GM19193 (cell line): ENCODE measurements at regions not wholly inside any gene's neighbourhood (a gene's known extent, or its start where the extent isn't known, plus 50 kb on each side); places are given as distances from the start of the nearest gene placed in this dataset.

Experiments
- POLR2A ChIP-seq: IDR thresholded peaks from 4 replicates; pipeline ENCODE4 v1.6.1; 2011; ENCODE audit not compliant: insufficient read depth, insufficient read length; ENCODE audit errors: extremely low read depth

DNA sequence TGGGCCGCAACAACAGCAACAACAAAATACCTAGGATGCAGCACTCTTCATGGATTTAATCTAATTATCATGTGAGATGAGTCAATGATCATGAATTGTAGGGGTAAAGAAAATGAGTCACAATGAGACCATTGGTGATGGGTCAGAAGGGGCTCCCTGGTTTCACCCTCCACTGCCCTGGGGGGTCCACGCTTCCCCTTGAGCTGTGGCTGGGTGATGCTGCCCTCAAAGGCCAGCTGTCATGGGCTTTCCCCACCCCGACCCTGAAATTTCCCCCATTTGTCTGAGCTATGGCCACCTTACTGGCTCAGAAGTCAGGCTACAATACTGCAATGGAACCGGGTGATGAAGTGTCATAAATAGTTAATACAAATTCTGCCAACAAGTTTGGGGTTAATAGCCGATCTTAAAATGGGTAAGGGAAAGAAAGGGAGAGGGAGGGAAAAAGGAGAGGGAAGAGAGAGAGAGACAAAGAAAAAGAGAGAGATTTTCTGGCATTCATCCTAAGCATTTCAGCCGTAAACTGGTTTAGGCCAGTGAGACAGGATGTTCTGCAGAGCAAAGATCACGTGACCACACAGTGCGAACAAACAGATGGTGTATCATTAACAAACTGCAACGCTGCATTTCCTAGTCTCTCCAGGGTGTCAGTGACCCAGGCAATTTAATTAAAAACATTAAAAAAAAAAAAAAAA lies 143.4 kb upstream of the ERRFI1 start:
- TF ChIP-seq POLR2A = peak; percentile 36

- TF ChIP-seq POLR2A = no peak
Observed at GRCh38 chr1:8167936-8168335, 141.8 kb upstream of the ERRFI1 start.

GRCh38 chr1:8166406-8166805 lies 140.3 kb upstream of the ERRFI1 start:
- no peak for TF ChIP-seq POLR2A

- no peak for TF ChIP-seq POLR2A
Observed at GRCh38 chr1:8165595-8166360, 139.7 kb upstream of the ERRFI1 start.

- TF ChIP-seq POLR2A = no peak
Observed at GRCh38 chr1:8164670-8165069, 138.6 kb upstream of the ERRFI1 start.

GRCh38 chr1:8163039-8163438 lies 136.9 kb upstream of the ERRFI1 start:
- TF ChIP-seq POLR2A = no peak

GRCh38 chr1:8162168-8162567 lies 136.1 kb upstream of the ERRFI1 start:
- TF ChIP-seq POLR2A = no peak

GRCh38 chr1:8161546-8162105 lies 135.5 kb upstream of the ERRFI1 start:
- no peak for TF ChIP-seq POLR2A

DNA sequence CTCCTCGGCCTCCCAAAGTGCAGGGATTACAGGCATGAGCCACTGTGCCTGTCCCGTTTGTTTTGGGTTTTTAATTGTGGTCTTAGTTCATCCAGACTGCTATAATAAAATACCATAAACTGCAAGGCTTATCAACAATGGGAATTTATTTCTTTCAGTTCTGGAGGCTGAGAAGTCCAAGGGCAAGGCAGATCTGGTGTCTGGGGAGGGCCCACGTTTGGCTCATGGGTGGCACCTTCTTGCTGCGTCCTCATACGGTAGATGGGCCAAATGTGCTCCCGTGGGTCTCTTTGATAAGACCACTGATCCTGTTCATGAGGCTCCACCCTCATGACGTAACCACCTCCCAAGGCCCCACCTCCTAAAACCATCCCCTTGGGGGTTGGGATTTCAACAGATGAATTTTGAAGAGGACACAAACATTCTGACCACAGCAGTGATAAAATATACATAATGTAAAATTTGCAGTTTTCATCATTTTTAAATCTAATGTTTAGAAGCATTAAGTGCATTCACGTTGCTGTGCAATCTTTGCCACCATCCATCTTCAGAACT lies 133.4 kb upstream of the ERRFI1 start:
- TF ChIP-seq POLR2A = no peak

DNA sequence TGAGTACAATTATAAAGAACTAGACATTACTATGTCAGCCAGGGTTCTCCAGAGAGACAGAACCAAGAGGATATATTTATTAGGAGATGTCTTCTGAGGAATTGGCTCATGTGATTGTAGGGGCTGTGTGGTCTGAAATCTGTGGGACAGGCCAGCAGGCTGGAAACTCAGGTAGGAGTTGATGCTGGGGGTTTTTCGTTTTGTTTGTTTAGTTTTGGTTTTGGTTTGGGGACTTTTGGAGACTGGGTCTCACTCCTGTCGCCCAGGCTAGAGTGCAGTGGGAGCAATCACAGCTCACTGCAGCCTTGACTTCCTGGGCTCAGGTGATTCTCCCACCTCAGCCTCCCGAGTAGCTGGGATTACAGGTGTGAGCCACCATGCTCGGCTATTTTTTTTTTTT lies 132.9 kb upstream of the ERRFI1 start:
- no peak for TF ChIP-seq POLR2A

DNA sequence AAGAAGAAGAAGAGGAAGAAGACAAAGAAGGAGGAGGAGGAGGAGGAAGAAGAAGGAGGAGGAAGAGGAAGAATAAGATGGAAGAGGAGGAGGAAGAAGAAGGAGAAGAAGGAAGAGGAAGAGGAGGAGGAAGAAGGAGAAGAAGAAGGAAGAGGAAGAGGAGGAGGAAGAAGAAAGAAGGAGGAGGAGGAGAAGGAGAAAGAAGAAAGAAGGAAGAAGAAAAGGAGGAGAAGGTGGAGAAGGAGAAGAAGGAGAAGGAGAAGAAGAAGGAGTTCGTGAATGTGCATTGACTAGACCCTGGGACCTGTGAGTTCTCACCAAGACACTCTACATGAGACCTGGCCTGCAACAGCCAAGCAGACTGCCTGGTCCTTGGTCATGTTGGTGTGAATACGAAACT lies 131.7 kb upstream of the ERRFI1 start:
- no peak for TF ChIP-seq POLR2A

GRCh38 chr1:8155528-8156186 lies 129.5 kb upstream of the ERRFI1 start:
- no peak for TF ChIP-seq POLR2A

- no peak for TF ChIP-seq POLR2A
Observed at GRCh38 chr1:8154621-8155052, 128.5 kb upstream of the ERRFI1 start.

DNA sequence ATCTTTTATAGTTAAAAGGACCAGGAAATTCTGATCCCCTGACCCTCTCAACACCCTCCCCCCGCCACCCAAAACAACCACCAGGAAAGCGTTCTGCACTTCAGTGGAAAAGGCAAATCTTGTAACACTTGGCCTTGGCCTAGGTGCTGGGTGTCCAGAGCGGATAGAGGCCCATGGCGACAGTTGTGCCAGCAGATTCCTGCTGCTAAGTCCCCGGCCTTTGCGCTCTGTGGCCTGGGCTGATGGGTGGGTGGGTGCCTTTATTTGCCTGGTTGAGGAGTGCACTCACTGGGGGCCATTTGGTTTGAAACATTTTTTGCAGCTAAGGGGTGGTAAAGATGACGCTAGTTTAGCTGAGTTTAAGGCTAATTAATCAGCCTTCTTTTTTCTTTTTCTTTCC lies 127.9 kb upstream of the ERRFI1 start:
- no peak for TF ChIP-seq POLR2A
